Common myeloid progenitor, CD34-positive (primary cell): ENCODE measurements at regions not wholly inside any gene's neighbourhood (a gene's known extent, or its start where the extent isn't known, plus 50 kb on each side); places are given as distances from the start of the nearest gene placed in this dataset.
A peak's percentile ranks its signal among the peaks of the same experiment; 100 is the strongest.
"Not testable (repeated sequence)": the region's sequence is repeated elsewhere in the genome, so short reads cannot be mapped to it uniquely, and the experiment has no call there.

Source experiments
- CTCF ChIA-PET: fragments of 350-600 bp; sonication (Branson Sonifier 250); formaldehyde crosslinking; loops from one replicate; lab custom pipeline; 2021; ENCODE audit warnings: antibody characterized with exemption; lab: Charles Lee
- POLR2A ChIA-PET: fragments of 350-600 bp; sonication (Branson Sonifier 250); formaldehyde crosslinking; loops from one replicate; lab custom pipeline; 2021; ENCODE audit warnings: antibody characterized with exemption; lab: Charles Lee
- DNase-seq, 3 donors: peaks; one replicate each; pipeline versions ENCODE4 v3.0.0 to v3.0.0-alpha.2; 2013
- H3K27ac ChIP-seq, 2 experiments: 1 replicate in 1 of 2; 2 replicates in 1 of 2; pipeline ENCODE4 v1.7.0; 2013; ENCODE audit warnings: inconsistent platforms in 2 of 2, low read length in 2 of 2, mild to moderate bottlenecking in 2 of 2, low read depth in 1 of 2, moderate library complexity in 1 of 2; ENCODE audit not compliant: severe bottlenecking in 2 of 2, insufficient read depth in 1 of 2, poor library complexity in 1 of 2
- H3K27me3 ChIP-seq, 5 experiments: replicated peaks in 2 of 5; 1 replicate in 3 of 5; 2 replicates in 2 of 5; pipeline versions ENCODE4 v1.6.1 to v1.7.0; 2013; ENCODE audit warnings: low read length in 4 of 5, mild to moderate bottlenecking in 2 of 5, moderate library complexity in 2 of 5, inconsistent platforms in 1 of 5; ENCODE audit not compliant: insufficient read depth in 5 of 5, control insufficient read depth in 4 of 5
- H3K36me3 ChIP-seq, 4 experiments: 1 replicate in 2 of 4; 2 replicates in 2 of 4; pipeline versions ENCODE4 v1.6.1 to v1.7.0; 2013; ENCODE audit warnings: low read length in 3 of 4, control low read depth in 1 of 4, mild to moderate bottlenecking in 1 of 4; ENCODE audit not compliant: control insufficient read depth in 4 of 4, insufficient read depth in 4 of 4
- H3K4me1 ChIP-seq, 4 experiments: 1 replicate in 3 of 4; 2 replicates in 1 of 4; pipeline versions ENCODE4 v1.6.1 to v1.7.1; 2013; ENCODE audit warnings: low read length in 3 of 4, mild to moderate bottlenecking in 3 of 4, control low read depth in 1 of 4, inconsistent platforms in 1 of 4, moderate library complexity in 1 of 4; ENCODE audit not compliant: control insufficient read depth in 4 of 4, insufficient read depth in 4 of 4; ENCODE audit errors: control extremely low read depth in 1 of 4
- H3K4me3 ChIP-seq, 7 experiments: 1 replicate in 4 of 7; 2 replicates in 3 of 7; pipeline versions ENCODE4 v1.5.1 to v1.7.0; 2013; ENCODE audit warnings: mild to moderate bottlenecking in 7 of 7, low read length in 6 of 7, moderate library complexity in 6 of 7, inconsistent platforms in 2 of 7, low read depth in 2 of 7, control low read depth in 1 of 7; ENCODE audit not compliant: insufficient read depth in 4 of 7, control insufficient read depth in 1 of 7; ENCODE audit errors: extremely low read depth in 1 of 7
- H3K9me3 ChIP-seq, 5 experiments: 1 replicate in 4 of 5; 2 replicates in 1 of 5; pipeline versions ENCODE4 v1.6.1 to v1.7.1; 2013; ENCODE audit warnings: low read length in 4 of 5, mild to moderate bottlenecking in 2 of 5, inconsistent platforms in 1 of 5, low read depth in 1 of 5, moderate library complexity in 1 of 5; ENCODE audit not compliant: control insufficient read depth in 4 of 5, insufficient read depth in 2 of 5; ENCODE audit errors: control extremely low read depth in 1 of 5
- WGBS: methylation state at CpG from one replicate; pipeline ENCODE4 v1.1.5; 2013; ENCODE audit not compliant: insufficient coverage; 5-methylcytosine and 5-hydroxymethylcytosine counted together

- H3K27me3 ChIP-seq, H3K4me1 ChIP-seq, H3K9me3 ChIP-seq, DNase-seq, POLR2A ChIA-PET, H3K36me3 ChIP-seq, CTCF ChIA-PET, H3K27ac ChIP-seq, H3K4me3 ChIP-seq: not testable (repeated sequence)
- no CpG with 5 or more reads among the region's 2 CpGs for WGBS
These were observed 282.6 kb downstream of the BCL2L11 start for GRCh38 chr2:111403287-111403686.

- POLR2A ChIA-PET, H3K27ac ChIP-seq, H3K4me3 ChIP-seq, H3K9me3 ChIP-seq, CTCF ChIA-PET, H3K36me3 ChIP-seq, H3K4me1 ChIP-seq, DNase-seq, H3K27me3 ChIP-seq: not testable (repeated sequence)
- WGBS = no CpG with 5 or more reads among the region's 1 CpG
These were observed 285.9 kb downstream of the BCL2L11 start for GRCh38 chr2:111406616-111407015.

DNA sequence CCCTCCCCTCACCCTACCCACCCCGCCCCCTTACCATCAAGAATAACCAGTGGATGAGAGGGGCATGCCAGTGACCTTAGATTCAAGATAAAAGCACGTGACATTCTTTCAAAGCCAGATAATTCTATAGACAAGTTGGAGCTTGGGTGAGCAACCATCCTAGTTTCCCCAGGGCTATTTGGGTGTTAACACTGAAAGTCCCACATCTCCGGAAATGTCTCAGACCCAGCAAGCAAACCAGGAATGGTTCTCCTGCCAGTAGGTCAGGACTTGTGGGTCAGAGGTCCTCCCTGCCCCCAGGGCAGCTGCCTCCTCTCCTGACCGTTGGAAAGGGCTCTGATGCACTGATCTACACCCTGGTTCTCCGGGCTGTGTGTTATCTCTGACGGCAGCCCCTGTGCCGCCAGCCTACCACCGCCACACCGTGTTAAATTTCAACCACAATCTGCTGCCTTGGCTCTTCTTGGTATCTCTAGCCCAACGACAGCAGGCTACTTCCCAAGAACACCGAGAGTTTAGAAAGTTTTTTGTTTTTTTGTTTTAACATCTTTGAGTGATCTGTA, 287.0 kb downstream of the BCL2L11 start:
- DNase-seq = peak in 1 of 3 donors; percentile 36
- POLR2A ChIA-PET, H3K4me1 ChIP-seq, H3K4me3 ChIP-seq, CTCF ChIA-PET, H3K9me3 ChIP-seq, H3K27ac ChIP-seq, H3K36me3 ChIP-seq, H3K27me3 ChIP-seq: not testable (repeated sequence)
- 80% methylated on average over 1 of the region's 11 CpGs for WGBS

GRCh38 chr2:111410868-111411406, 290.2 kb downstream of the BCL2L11 start:
- H3K9me3 ChIP-seq, CTCF ChIA-PET, H3K4me3 ChIP-seq, H3K27me3 ChIP-seq, DNase-seq, POLR2A ChIA-PET, H3K36me3 ChIP-seq, H3K4me1 ChIP-seq, H3K27ac ChIP-seq: not testable (repeated sequence)
- WGBS = no CpG with 5 or more reads among the region's 10 CpGs

DNA sequence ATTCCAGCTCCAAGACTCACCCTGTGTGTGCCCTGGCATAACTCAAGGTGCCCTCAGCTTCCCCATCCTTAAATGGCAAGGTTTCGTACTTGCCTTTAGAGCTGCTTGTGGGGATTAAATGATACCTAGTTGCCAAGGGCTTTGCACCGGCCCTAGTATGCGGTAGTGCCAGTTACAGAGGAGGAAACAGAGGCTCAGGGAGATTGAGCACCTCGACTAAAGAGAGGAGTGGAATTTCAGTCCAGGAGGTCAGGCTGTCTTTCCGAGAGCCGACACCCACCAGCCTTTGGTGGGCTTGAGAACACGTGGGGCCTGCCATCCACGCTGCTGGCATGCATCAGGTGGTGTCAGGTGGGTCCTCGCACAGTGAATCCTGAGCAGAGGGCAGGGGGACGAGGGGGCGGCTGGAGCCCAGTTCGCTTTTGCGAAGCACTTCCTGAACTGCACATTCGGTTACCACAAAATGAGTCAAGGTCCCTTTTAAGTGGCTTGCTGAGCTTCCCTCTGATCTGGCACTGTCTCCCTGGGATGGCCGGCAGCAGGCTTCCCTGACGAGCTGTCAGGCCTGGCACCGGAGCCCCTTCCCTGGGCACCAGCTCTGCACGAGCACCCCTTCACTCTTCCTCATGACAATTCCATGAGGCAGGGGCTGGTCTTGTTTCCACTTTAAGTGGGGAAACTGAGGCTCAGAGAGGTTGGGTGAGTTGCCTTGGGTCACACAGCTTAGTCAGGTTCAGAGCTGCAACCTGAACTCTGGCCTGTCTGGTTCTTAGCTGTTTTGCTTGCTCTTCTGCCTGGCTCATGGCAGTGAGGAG, 291.4 kb downstream of the BCL2L11 start:
- H3K4me1 ChIP-seq, DNase-seq, H3K27ac ChIP-seq, H3K36me3 ChIP-seq, H3K9me3 ChIP-seq, H3K27me3 ChIP-seq, CTCF ChIA-PET, H3K4me3 ChIP-seq, POLR2A ChIA-PET: not testable (repeated sequence)
- no CpG with 5 or more reads among the region's 18 CpGs for WGBS

- POLR2A ChIA-PET, H3K27ac ChIP-seq, H3K4me3 ChIP-seq, H3K9me3 ChIP-seq, H3K27me3 ChIP-seq, H3K36me3 ChIP-seq, CTCF ChIA-PET: not testable (repeated sequence)
- peaks cover 0 to 14% (median 7%) of the 10 kb centered on the region in 4 experiments for H3K4me1 ChIP-seq
- 64% methylated on average over 7 of the region's 12 CpGs for WGBS
- peak in 1 of 3 donors; percentile 15 for DNase-seq
These were observed 292.3 kb downstream of the BCL2L11 start for GRCh38 chr2:111412841-111413650.

GRCh38 chr2:111413950-111414349, 293.2 kb downstream of the BCL2L11 start:
- CTCF ChIA-PET, H3K27me3 ChIP-seq, H3K27ac ChIP-seq, H3K9me3 ChIP-seq, POLR2A ChIA-PET, DNase-seq, H3K4me3 ChIP-seq, H3K36me3 ChIP-seq: not testable (repeated sequence)
- 83% methylated on average over 4 of the region's 5 CpGs for WGBS
- peaks cover 0 to 19% (median 8%) of the 10 kb centered on the region in 4 experiments for H3K4me1 ChIP-seq
